ENCODE measurements at regions not wholly inside any gene's neighbourhood (a gene's known extent, or its start where the extent isn't known, plus 50 kb on each side); places are given as distances from the start of the nearest gene placed in this dataset.
"Not testable (repeated sequence)": the region's sequence is repeated elsewhere in the genome, so short reads cannot be mapped to it uniquely, and the experiment has no call there.

- TF ChIP-seq CTCF (IDR thresholded peaks at IDR 0.05), result no peak
- Histone ChIP-seq H3K4me3 (no peak overlapping the region), H3K27ac (no peak overlapping the region), H3K9me3 (no peaks in the 10 kb centered on the region), H3K4me1 (no peaks in the 10 kb centered on the region), H3K36me3 (no peaks in the 10 kb centered on the region), H3K27me3 (no peaks in the 10 kb centered on the region)
- intact Hi-C loops (cut with DNase I), result no loop called here
- ATAC-seq, result peak; percentile 16
- DNase-seq, result peak in 1 of 4 donors; percentile 2
Observed at GRCh38 chr6:135555550-135555949, 58.0 kb upstream of the AHI1 start.

- no peak for TF ChIP-seq CTCF (IDR thresholded peaks at IDR 0.05)
- Histone ChIP-seq H3K36me3 (no peaks in the 10 kb centered on the region), H3K27me3 (no peaks in the 10 kb centered on the region), H3K4me3 (no peak overlapping the region), H3K9me3 (no peaks in the 10 kb centered on the region), H3K4me1 (no peaks in the 10 kb centered on the region), H3K27ac (no peak overlapping the region)
- intact Hi-C loops (cut with DNase I), result no loop called here
- ATAC-seq, result no peak
- no peak for DNase-seq
Observed at GRCh38 chr6:135557582-135557981, 60.0 kb upstream of the AHI1 start.

GRCh38 chr6:135565605-135566004, 68.1 kb upstream of the AHI1 start:
- H3K27ac ChIP-seq; ATAC-seq; H3K27me3 ChIP-seq; H3K4me3 ChIP-seq; intact Hi-C loops (cut with DNase I); DNase-seq; H3K9me3 ChIP-seq; H3K4me1 ChIP-seq; H3K36me3 ChIP-seq: not testable (repeated sequence)

- H3K36me3 ChIP-seq, result no peaks in the 10 kb centered on the region
- no peaks in the 10 kb centered on the region for H3K4me1 ChIP-seq
- ATAC-seq (no peak), DNase-seq (no peak)
- intact Hi-C loops (cut with DNase I), result no loop called here
- H3K9me3 ChIP-seq, result no peaks in the 10 kb centered on the region
- H3K4me3 ChIP-seq, result no peak overlapping the region
- no peaks in the 10 kb centered on the region for H3K27me3 ChIP-seq
- no peak for TF ChIP-seq CTCF (IDR thresholded peaks at IDR 0.05)
- H3K27ac ChIP-seq, result no peak overlapping the region
Observed at GRCh38 chr6:135566311-135567068, 69.0 kb upstream of the AHI1 start.

- Histone ChIP-seq H3K27me3 (no peaks in the 10 kb centered on the region), H3K4me1 (no peaks in the 10 kb centered on the region), H3K36me3 (no peaks in the 10 kb centered on the region), H3K4me3 (no peak overlapping the region), H3K9me3 (no peaks in the 10 kb centered on the region), H3K27ac (no peak overlapping the region)
- DNase-seq (no peak), ATAC-seq (no peak)
- intact Hi-C loops (cut with DNase I), result no loop called here
- no peak for TF ChIP-seq CTCF (IDR thresholded peaks at IDR 0.05)
Observed at GRCh38 chr6:135567375-135568083, 70.0 kb upstream of the AHI1 start.

All from left lung (tissue), 4 donors.